ENCODE measurements at regions not wholly inside any gene's neighbourhood (a gene's known extent, or its start where the extent isn't known, plus 50 kb on each side); places are given as distances from the start of the nearest gene placed in this dataset.

- DNase-seq = no peak
Observed at GRCh38 chr3:1693145-1693544, 405.5 kb upstream of the CNTN4 start.

DNA sequence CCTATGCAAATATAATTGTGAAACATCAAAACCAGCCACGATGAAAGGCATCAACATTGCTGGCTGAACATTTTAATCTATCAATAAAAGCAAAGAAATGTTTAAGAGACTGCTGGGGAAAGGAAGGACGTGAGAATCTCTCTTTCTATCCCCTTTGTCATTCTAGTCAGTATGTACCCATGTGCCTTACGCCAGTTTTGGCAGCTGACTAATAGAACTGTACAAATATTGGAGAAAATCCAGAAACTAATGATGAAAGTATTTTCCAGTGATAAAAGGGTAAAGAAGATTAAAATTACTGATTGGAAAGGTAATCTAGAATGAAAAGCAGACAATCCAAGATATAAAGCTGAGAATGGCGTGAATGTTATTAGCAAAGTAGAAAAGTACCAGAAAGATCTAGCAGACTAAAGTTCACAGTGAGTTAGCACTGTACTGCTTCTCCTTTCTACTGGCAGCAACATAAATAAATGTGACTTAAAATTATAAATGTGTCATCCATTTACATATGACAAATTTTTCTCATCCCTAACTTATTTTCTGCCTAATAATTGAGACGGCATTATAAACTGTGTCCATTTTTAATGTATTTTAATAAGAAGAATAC is 401.9 kb upstream of the CNTN4 start:
- DNase-seq = no peak

DNA sequence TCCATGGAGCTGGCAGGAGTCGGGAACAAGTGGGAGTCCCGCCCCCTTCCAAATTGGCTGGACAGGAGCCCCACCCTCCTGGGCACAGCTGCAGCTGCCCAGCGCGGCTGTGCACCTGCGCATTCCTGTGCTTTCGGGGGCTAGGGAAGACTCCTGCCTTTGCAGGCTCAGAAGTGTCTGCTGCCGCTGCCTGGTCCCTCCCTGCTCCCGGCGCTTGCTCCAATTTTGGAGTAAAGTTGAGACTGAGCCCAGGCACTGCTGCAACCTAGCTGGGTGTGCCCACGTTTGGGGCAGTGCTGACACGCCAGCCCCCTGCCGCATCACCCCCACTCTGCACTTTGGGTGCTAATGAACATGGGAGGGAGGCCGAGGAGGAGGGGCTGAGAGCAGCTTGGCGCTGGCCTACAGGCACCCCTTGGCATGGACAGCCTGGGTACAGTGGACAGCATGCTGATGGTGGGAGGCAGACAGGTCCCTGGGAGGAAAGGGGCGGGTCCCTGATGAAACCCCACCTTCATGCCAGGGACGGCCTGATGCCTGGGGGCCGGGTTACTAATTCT is 399.2 kb upstream of the CNTN4 start:
- DNase-seq = no peak

DNA sequence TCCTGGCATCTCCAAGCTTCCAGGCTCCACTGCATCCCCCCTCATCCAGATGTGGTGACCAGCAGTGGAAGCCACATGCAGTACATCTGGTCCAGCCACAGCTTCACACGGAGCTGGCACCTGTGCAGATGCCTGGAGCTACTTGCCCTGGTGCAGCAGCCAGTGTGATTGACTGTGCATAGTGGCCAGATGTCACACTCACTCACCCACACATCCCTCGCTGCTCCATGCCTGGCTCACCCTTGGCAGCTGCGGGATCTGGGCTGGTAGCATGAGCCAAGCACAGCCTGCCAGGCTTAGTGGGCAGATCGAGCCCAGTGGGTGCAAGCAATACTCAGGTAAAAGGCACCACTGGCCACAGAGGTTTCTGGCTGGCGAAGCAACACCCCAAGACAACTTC is 398.0 kb upstream of the CNTN4 start:
- no peak for DNase-seq

DNA sequence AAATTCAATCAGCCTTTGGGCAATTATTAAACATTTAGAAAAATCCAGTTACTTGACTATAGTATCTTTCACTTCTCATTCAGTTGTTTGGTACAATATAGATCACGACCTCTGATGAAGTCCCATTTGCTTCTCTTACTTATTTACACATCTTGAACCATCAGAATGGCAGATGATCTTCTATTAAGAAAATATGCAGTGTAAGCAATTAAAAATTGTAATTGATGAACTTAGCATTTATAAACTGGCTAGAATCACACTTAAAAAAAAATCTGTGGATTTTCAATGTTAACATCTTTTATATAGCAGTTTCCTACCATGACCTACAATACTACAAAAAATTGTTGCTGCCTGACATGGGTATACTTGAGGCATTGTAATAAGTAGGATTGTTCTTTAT is 395.5 kb upstream of the CNTN4 start:
- DNase-seq = no peak

DNA sequence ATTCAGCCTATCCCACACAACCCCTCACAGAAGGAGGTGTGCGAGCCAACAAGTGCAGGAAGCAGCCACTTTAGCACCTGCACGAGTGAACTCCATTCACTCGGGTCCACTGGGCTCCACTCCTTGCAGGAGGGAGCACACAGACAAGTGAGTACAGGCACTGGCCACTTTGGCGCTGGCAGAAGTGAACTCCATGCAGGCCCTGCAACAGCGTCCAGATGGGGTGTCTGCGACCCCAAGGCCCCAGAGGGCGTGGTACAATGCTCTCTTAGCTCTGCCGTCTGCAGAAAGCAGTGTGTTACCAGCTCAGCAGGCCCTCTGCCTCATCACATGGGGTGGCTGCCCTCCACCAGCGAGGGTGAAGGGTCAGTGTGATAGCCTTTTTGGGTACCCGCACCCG is 388.0 kb upstream of the CNTN4 start:
- DNase-seq = no peak

DNA sequence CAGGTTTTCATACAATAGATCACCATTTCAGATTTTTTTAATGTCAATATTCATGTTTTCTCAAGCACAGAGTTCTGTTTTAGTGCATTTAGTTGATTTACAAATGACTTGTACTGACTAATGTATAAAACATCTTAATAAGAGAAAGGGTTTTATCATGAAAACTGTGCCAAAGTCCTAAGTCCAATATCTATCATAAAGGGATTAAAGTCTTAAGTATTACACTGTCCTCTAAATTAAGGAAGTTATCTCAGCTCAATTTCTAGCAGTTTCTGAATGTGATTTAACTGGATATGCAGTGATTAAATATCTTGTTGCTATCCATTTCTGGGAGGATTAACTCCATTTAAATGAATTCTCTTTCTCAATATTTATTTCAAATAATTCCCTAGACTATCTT is 381.1 kb upstream of the CNTN4 start:
- DNase-seq = no peak

GRCh38 chr3:1723726-1724125 is 374.9 kb upstream of the CNTN4 start:
- no peak for DNase-seq

GRCh38 chr3:1726741-1727140 is 371.9 kb upstream of the CNTN4 start:
- no peak for DNase-seq

GRCh38 chr3:1727242-1727641 is 371.4 kb upstream of the CNTN4 start:
- no peak for DNase-seq

DNA sequence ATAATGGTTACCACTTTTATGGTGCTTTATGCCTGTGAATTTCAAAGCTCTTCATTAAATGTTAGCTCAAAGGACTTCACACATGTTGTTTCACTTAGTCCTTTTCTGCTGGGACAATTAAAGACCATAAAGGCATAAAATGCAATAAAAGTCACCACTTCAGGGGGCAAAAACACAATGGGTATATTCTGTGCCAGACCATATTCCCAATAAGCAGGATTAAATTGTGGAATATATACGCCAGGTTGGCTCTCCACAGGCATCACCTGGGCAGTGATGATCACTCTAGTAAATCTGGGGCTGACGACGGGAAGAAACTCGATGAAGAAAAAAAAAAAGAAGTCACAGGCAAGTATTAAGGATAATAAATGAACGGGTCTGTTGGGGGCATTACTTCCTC is 370.2 kb upstream of the CNTN4 start:
- no peak for DNase-seq

GRCh38 chr3:1734494-1735122 is 364.1 kb upstream of the CNTN4 start:
- no peak for DNase-seq

DNA sequence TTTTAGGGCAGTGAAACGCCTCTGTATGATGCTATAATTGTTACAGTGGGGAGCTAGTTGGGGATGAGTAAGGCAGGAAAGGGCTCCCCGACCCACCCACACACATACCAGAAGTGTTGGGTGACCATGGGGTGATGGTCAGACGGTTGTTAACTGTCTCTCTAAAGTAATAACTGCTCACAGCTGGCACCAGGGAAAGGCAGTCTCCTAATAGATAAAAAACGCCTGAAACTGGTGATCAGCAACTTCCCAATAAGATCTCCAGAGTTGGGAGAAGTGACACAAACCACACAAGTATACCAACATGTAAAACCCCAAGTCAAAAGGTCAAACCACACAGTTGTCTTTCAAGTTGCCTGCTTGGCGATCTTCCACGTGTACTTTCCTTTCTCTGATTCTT is 346.5 kb upstream of the CNTN4 start:
- DNase-seq = no peak

GRCh38 chr3:1766384-1766783 is 332.3 kb upstream of the CNTN4 start:
- peak in 1 of 3 donors; percentile 4 for DNase-seq

GRCh38 chr3:1773679-1774078 is 325.0 kb upstream of the CNTN4 start:
- no peak for DNase-seq

- no peak for DNase-seq
Observed at GRCh38 chr3:1774597-1774996, 324.1 kb upstream of the CNTN4 start.

DNA sequence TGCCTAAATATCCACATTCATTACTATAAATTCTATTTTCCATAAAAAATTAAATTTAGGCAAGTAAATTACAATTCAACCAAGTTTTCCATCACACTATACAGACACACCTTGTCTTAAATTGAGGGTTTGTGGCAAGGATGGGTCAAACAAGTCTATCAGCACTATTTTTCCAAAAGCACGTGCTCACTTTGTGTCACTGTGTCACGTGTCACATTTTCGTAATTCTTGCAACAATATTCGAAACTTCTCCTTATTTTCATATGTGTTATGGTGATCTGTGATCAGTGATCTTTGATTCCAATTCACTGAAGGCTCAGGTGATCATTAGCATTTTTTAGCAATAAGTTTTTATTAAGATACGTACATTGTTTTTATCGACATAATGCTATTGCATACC is 323.3 kb upstream of the CNTN4 start:
- no peak for DNase-seq

GRCh38 chr3:1783995-1784394 is 314.7 kb upstream of the CNTN4 start:
- no peak for DNase-seq

GRCh38 chr3:1787094-1787493 is 311.6 kb upstream of the CNTN4 start:
- no peak for DNase-seq

- no peak for DNase-seq
Observed at GRCh38 chr3:1792466-1792865, 306.2 kb upstream of the CNTN4 start.

DNA sequence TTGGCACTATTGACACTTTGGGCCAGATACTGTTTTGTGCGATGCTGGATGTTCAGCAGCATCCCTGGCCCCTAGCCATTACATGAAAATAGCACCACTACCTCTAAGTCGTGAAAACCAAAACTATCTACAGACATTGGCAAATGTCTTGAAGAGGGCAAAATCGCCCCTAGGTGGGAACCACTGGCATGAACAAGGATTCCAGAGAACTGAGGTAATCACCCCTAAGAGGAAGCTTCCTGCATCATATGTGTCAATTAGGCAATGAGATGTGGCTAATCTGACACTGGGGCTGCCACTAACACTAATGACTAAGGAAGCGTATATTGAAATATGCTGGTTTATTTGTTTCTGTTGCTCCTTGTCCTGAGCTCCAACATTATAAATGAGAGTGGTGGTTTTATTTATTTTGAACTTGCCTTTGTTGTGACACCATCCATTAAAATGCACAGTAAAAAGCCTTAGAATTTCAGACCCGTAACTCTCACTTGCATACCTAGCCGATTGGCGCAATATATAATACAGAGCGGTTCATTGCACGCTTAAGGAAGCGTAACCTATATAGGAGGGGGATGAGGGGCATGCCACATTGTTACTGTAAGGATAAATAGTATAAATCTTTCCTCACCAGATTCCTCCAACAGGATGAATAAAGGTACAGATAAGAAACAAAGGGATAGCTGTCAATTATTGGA is 299.8 kb upstream of the CNTN4 start:
- DNase-seq = no peak

GRCh38 chr3:1805331-1805730 is 293.3 kb upstream of the CNTN4 start:
- DNase-seq = no peak

- no peak for DNase-seq
Observed at GRCh38 chr3:1808590-1808989, 290.1 kb upstream of the CNTN4 start.

Data from muscle of back (tissue), 3 donors.